ENCODE measurements at regions not wholly inside any gene's neighbourhood (a gene's known extent, or its start where the extent isn't known, plus 50 kb on each side); places are given as distances from the start of the nearest gene placed in this dataset.

DNA sequence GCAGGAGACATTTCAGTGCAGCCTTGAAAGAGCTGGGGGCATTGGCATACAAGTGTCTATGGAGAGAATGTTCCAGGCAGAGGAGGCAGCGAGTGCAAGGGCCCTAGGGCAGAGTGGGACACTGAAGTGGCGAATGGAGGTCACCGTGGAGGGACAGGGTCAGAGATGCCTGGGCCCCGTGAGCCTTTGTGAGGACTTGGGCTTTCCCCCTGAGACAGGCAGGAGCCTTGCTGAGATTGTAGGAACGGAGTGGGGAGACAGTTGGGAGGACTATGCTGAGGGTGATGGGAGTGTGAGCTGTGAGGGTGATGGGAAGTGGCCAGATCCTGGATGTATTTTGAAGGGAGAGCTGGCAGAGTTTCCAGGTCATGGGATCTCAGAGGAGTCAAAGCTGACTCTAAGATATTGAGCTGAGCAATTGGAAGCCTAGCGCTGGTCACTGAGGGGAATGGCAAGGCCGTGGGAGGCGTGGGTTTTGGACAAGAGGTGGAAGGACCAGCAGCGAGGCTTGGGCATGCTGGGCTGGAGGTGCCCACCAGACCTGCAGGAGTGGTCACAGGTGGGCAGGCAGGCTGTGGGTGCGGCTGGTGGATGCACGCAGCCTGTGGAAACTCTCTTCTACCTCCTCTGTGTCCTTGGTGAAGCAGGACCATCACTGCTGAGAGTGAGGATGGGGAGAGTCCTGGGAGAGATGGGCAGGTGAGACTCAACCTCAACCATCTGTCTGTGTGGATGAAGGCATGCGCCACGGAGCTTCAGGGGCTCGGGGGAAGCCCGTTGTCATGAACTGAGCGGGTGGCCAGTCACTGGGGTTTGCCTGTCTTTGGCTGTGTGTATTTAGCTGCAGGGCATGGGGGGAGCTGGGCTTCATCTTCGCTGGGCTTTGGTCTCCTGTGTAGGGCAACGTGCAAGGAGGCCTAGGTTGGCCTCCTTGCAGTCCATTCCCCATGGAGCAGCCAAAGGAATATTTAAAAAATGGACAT lies 241.2 kb upstream of the HS6ST1 start:
- Histone ChIP-seq H3K4me1 (peaks cover 0 to 5% (median 0%) of the 10 kb centered on the region in 4 donors), H3K4me3 (no peak overlapping the region), H3K36me3 (no peaks in the 10 kb centered on the region), H3K27ac (no peak overlapping the region), H3K9me3 (no peaks in the 10 kb centered on the region), H3K27me3 (no peaks in the 10 kb centered on the region)
- ATAC-seq (no peak), DNase-seq (peak in 1 of 3 donors; percentile 35)
- intact Hi-C loops (cut with DNase I), result no loop called here
- no peak for TF ChIP-seq POLR2A (IDR thresholded peaks at IDR 0.05)
- TF ChIP-seq, protein P1, sequence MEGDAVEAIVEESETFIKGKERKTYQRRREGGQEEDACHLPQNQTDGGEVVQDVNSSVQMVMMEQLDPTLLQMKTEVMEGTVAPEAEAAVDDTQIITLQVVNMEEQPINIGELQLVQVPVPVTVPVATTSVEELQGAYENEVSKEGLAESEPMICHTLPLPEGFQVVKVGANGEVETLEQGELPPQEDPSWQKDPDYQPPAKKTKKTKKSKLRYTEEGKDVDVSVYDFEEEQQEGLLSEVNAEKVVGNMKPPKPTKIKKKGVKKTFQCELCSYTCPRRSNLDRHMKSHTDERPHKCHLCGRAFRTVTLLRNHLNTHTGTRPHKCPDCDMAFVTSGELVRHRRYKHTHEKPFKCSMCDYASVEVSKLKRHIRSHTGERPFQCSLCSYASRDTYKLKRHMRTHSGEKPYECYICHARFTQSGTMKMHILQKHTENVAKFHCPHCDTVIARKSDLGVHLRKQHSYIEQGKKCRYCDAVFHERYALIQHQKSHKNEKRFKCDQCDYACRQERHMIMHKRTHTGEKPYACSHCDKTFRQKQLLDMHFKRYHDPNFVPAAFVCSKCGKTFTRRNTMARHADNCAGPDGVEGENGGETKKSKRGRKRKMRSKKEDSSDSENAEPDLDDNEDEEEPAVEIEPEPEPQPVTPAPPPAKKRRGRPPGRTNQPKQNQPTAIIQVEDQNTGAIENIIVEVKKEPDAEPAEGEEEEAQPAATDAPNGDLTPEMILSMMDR (IDR thresholded peaks at IDR 0.05), result no peak
- 77% methylated on average over 5 of the region's 18 CpGs for WGBS (ENCODE audit: insufficient coverage, low coverage, low lambda C conversion rate, missing lambda C conversion rate)

- Histone ChIP-seq H3K4me3 (no peak overlapping the region), H3K4me1 (peaks cover 0 to 5% (median 0%) of the 10 kb centered on the region in 4 donors), H3K36me3 (no peaks in the 10 kb centered on the region), H3K27me3 (no peaks in the 10 kb centered on the region), H3K27ac (no peak overlapping the region), H3K9me3 (no peaks in the 10 kb centered on the region)
- TF ChIP-seq, protein P1 (IDR thresholded peaks at IDR 0.05), result no peak
- no peak for TF ChIP-seq POLR2A (IDR thresholded peaks at IDR 0.05)
- intact Hi-C loops (cut with DNase I), result no loop called here
- ATAC-seq (no peak), DNase-seq (no peak)
- WGBS (ENCODE audit: insufficient coverage, low coverage, low lambda C conversion rate, missing lambda C conversion rate), result 95% methylated on average over 3 of the region's 4 CpGs
These were observed 242.1 kb upstream of the HS6ST1 start for GRCh38 chr2:128560718-128561117.

- peak in 1 of 4 donors; percentile 21 for ATAC-seq
- 73% methylated on average over 4 of the region's 7 CpGs for WGBS (ENCODE audit: insufficient coverage, low coverage, low lambda C conversion rate, missing lambda C conversion rate)
These were observed 244.0 kb upstream of the HS6ST1 start for GRCh38 chr2:128562471-128563347.

GRCh38 chr2:128563348-128563687 lies 244.7 kb upstream of the HS6ST1 start:
- Histone ChIP-seq H3K27ac (no peak overlapping the region), H3K27me3 (no peaks in the 10 kb centered on the region), H3K4me3 (no peak overlapping the region), H3K9me3 (no peaks in the 10 kb centered on the region), H3K4me1 (no peaks in the 10 kb centered on the region), H3K36me3 (no peaks in the 10 kb centered on the region)
- WGBS (ENCODE audit: insufficient coverage, low coverage, low lambda C conversion rate, missing lambda C conversion rate), result no CpG with 5 or more reads among the region's 4 CpGs
- no peak for TF ChIP-seq POLR2A (IDR thresholded peaks at IDR 0.05)
- TF ChIP-seq, protein P1 (IDR thresholded peaks at IDR 0.05), result no peak
- DNase-seq (peak in 1 of 3 donors; percentile 38), ATAC-seq (peak in 3 of 4 donors; percentile 17 to 53 (median 40))
- intact Hi-C loops (cut with DNase I), result no loop called here

More at GRCh38 chr2:128562471-128563347, 244.0 kb upstream of the HS6ST1 start:
- peak in 1 of 3 donors; percentile 26 for DNase-seq
- peaks cover 0 to 2% (median 0%) of the 10 kb centered on the region in 4 donors for H3K4me1 ChIP-seq
- no peak overlapping the region for H3K4me3 ChIP-seq
- H3K27ac ChIP-seq, result no peak overlapping the region
- TF ChIP-seq POLR2A (IDR thresholded peaks at IDR 0.05), result no peak
- TF ChIP-seq, protein P1 (IDR thresholded peaks at IDR 0.05), result no peak
- no peaks in the 10 kb centered on the region for H3K36me3 ChIP-seq
- H3K9me3 ChIP-seq, result no peaks in the 10 kb centered on the region
- intact Hi-C loops (cut with DNase I), result no loop called here
- no peaks in the 10 kb centered on the region for H3K27me3 ChIP-seq

Data from right lobe of liver (tissue), 6 donors.